ENCODE measurements at regions not wholly inside any gene's neighbourhood (a gene's known extent, or its start where the extent isn't known, plus 50 kb on each side); places are given as distances from the start of the nearest gene placed in this dataset.

DNA sequence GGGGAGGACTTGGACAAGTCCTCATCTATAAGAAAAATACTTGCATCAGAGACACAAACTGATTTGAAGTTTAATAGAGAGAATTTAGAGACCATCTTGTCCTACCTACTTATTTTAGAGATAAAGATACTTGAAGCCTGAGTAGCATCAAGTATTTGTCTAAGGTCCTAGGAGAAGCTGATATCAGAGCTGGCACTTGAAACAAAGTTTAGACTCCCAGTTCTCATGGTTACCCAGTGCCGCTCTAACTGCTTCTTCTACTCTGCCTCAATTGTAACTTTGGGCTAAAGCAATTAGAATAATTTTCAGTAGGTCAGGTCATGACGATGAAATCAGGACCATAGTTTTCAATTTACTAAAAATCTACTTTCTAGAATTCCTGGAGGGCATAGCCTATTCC is 123.9 kb upstream of the CADPS start:
- DNase-seq (no peak), ATAC-seq (no peak)
- Mint-ChIP-seq H3K27ac (no peak overlapping the region), H3K4me1 (no peaks in the 10 kb centered on the region), H3K4me3 (no peak overlapping the region), H3K27me3 (no peaks in the 10 kb centered on the region), H3K9me3 (peaks cover 0 to 10% of the 10 kb centered on the region in 2 donors)

DNA sequence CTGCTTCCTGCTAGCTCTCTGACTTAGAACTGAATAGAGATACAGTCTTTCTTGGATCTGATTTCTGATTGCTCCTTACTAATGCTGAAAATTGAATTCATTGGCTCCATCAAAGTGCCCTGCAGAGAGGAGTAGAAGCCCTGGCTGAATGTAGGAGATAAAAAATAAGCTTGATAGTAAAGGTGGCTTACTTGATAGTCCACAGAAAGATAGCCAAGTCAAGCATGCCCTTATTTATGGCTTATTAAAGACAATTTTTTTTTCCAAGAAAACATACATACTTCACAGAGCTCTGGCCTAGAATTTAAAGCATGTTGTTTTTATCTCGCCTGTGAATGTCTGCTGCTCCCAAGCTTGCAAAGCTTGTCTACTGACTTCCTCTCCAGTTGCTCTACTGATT is 124.6 kb upstream of the CADPS start:
- ATAC-seq (no peak), DNase-seq (no peak)
- no peaks in the 10 kb centered on the region for H3K27me3 Mint-ChIP-seq
- H3K4me3 Mint-ChIP-seq = no peak overlapping the region
- H3K4me1 Mint-ChIP-seq = no peaks in the 10 kb centered on the region
- peaks cover 0 to 15% of the 10 kb centered on the region in 2 donors for H3K9me3 Mint-ChIP-seq
- no peak overlapping the region for H3K27ac Mint-ChIP-seq

DNA sequence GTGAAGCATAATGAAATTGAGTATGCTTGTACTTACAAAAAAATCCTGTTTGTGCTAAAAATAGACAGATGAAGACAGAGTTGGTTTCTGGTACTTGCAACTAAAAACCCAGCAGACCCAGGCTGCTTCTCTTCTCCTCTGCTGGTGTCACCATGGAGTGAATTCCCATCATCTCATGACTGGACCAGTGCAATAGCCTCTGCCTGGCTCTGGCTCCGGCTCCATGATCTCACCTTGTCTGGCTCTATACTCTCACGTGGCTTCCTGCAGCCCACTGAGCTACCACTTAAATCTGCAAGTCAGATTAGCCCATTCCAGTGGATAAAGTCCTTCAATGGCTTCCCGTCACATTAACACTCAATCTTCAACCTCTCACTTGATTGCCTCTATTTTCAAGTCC is 129.2 kb upstream of the CADPS start:
- Mint-ChIP-seq H3K9me3 (peaks cover 4 to 7% of the 10 kb centered on the region in 2 donors), H3K4me1 (no peaks in the 10 kb centered on the region), H3K4me3 (no peak overlapping the region), H3K27me3 (no peaks in the 10 kb centered on the region), H3K27ac (no peak overlapping the region)
- ATAC-seq (no peak), DNase-seq (no peak)

DNA sequence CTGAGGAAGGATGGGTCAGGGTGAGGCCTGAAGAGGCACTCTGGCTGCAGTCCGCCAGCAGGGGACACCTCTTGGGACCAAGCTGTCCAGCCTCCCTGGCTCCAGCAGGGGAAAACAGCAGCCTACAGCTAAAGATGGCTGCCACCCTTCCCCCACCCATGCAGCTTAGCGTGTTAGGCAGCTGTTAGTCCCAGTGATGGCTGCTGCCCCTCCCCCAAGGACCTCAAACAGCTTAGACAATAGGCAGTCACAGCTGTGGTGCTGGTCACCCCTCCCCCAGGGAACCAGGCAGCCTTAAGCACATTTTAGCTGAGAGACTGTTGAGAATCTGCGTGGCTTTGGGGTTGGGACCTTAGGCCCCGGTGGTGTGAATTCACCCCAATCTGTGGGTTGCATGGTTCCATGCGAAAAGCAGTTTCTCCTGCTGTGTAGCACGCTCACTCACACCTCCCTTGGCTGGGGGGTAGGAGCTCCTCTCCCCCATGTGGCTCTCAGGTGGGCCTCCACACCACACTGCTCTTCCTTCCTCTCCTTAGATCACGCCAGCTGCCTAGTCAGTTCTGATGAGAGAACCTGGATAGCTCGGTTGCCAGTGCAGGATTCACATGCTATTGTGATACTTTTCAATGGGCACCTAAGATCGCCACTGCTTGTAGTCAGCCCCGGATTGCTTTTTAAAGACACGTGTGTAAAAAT is 140.5 kb upstream of the CADPS start:
- no peaks in the 10 kb centered on the region for H3K27me3 Mint-ChIP-seq
- H3K4me3 Mint-ChIP-seq = no peak overlapping the region
- no peak for ATAC-seq
- no peak for DNase-seq
- H3K27ac Mint-ChIP-seq = no peak overlapping the region
- H3K9me3 Mint-ChIP-seq = peaks cover 6 to 10% of the 10 kb centered on the region in 2 donors
- no peaks in the 10 kb centered on the region for H3K4me1 Mint-ChIP-seq

DNA sequence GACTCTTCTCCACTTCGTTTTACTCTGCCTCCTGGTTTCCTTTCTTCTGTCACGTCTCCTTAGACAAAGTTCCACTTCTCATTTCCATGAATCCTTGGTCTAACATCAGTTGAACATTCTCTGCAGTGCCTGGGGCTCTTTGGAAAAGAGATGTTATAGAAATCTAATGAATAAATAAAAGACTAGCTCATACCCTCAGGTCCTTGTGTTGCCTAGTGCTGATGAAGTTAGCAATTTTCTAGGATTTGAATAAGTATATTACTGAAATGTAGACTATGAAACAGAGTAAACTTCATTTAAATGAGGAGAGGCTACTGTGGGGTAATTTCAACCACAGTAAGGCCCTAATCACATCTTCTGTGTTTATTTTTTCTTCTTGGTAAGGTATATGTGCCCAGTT is 146.9 kb upstream of the CADPS start:
- Mint-ChIP-seq H3K4me3 (no peak overlapping the region), H3K9me3 (peaks cover 0 to 8% of the 10 kb centered on the region in 2 donors), H3K27ac (no peak overlapping the region), H3K4me1 (no peaks in the 10 kb centered on the region), H3K27me3 (no peaks in the 10 kb centered on the region)
- DNase-seq (no peak), ATAC-seq (no peak)

DNA sequence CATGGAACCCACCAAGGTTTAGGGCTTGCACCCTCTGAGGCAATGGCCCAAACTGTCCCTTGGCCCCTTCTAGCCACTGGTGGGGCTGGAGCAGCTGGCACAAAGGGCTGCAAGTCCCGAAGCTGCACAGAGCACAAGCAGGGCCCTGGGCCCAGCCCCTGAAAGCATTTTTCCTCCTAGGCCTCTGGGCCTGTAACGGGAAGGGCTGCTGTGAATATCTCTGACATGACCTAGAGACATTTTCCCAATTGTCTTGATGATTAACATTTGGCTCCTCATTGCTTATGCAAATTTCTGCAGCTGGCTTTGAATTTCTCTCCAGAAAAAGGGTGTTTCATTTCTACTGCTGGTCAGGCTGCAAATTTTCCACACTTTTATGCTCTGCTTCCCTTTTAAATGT is 151.5 kb upstream of the CADPS start:
- no peak overlapping the region for H3K27ac Mint-ChIP-seq
- no peak overlapping the region for H3K4me3 Mint-ChIP-seq
- DNase-seq (no peak), ATAC-seq (no peak)
- H3K9me3 Mint-ChIP-seq = peaks cover 6 to 18% of the 10 kb centered on the region in 2 donors
- no peaks in the 10 kb centered on the region for H3K27me3 Mint-ChIP-seq
- no peaks in the 10 kb centered on the region for H3K4me1 Mint-ChIP-seq

DNA sequence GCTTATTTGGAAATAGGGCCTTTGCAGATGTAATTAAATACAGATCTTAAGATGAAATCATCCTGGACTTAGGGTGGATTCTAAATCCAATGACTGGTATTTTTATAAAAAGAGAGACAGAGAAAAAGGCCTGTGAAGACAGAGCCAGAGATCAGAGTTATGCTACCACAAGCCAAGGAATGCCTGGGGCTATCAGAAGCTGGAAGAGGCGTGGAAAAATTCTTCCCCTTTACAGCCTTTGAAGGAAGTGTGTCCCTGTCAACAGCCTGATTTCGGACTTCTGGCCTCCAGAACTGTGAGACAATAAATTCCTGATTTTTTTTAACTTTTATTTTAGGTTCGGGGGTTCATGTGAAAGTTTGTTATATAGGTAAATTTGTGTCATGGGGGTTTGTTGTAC is 154.1 kb upstream of the CADPS start:
- DNase-seq (no peak), ATAC-seq (no peak)
- Mint-ChIP-seq H3K27me3 (no peaks in the 10 kb centered on the region), H3K9me3 (peaks cover 6 to 22% of the 10 kb centered on the region in 2 donors), H3K4me3 (no peak overlapping the region), H3K4me1 (no peaks in the 10 kb centered on the region), H3K27ac (no peak overlapping the region)

DNA sequence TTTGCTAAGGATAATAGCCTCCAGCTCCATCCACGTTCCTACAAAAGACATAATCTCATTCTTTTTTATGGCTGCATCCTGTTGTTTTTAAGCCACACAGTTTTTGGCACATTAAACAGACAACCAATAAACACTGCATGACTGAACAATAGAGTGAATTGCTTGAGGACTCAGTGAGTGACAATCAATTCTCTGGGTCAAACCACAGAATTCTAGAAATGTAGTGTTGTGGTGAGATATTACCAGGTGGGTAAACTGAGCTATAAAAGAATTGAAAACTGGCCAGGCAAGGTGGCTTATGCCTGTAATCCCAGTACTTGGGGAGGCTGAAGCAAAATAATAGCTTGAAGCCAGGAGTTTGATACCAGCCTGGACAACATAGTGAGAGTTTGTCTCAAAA is 154.7 kb upstream of the CADPS start:
- Mint-ChIP-seq H3K27ac (no peak overlapping the region), H3K27me3 (no peaks in the 10 kb centered on the region), H3K4me3 (no peak overlapping the region), H3K4me1 (no peaks in the 10 kb centered on the region), H3K9me3 (peaks cover 6 to 22% of the 10 kb centered on the region in 2 donors)
- ATAC-seq (no peak), DNase-seq (no peak)

DNA sequence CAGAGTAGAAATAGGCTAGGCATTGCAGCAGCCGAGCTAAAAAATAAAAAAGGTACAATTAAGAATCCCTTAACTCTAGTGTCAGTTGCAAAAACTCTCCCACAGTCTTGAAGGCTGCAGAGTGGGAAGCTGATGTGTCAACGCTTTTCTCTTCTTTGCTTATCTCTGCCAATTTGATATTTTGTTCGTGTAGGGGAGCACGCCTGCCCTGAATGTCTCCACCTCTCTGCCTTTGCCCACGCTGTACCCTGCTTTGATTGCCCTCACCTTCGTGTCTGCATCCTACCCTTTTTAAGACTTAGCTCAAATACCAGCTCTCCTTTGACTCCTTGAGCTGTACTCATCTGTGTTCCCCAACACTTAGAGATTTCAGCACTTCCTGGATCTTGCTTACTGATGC is 155.4 kb upstream of the CADPS start:
- no peak overlapping the region for H3K27ac Mint-ChIP-seq
- DNase-seq (no peak), ATAC-seq (no peak)
- no peaks in the 10 kb centered on the region for H3K27me3 Mint-ChIP-seq
- peaks cover 6 to 17% of the 10 kb centered on the region in 2 donors for H3K9me3 Mint-ChIP-seq
- H3K4me3 Mint-ChIP-seq = no peak overlapping the region
- no peaks in the 10 kb centered on the region for H3K4me1 Mint-ChIP-seq

DNA sequence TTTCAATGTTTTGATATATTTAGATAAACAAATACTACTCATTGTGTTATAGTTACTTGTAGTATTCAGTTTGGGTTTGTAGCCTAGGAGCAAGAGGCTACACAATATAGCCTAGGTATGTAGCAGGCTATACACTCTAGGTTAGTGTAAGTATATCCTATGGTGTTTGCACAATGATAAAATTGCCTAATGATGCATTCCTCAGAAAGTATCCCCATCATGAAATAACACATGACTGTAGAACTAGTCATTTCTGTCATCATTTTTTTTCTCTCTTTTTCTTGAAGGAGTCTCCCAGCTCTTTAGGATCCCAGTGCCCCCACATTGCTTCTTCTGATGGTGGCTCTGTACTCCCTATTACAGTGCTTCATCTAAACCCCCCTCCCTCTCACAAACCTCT is 157.7 kb upstream of the CADPS start:
- H3K27ac Mint-ChIP-seq = no peak overlapping the region
- H3K4me1 Mint-ChIP-seq = no peaks in the 10 kb centered on the region
- H3K9me3 Mint-ChIP-seq = peaks cover 6 to 15% of the 10 kb centered on the region in 2 donors
- ATAC-seq (no peak), DNase-seq (no peak)
- no peak overlapping the region for H3K4me3 Mint-ChIP-seq
- no peaks in the 10 kb centered on the region for H3K27me3 Mint-ChIP-seq

DNA sequence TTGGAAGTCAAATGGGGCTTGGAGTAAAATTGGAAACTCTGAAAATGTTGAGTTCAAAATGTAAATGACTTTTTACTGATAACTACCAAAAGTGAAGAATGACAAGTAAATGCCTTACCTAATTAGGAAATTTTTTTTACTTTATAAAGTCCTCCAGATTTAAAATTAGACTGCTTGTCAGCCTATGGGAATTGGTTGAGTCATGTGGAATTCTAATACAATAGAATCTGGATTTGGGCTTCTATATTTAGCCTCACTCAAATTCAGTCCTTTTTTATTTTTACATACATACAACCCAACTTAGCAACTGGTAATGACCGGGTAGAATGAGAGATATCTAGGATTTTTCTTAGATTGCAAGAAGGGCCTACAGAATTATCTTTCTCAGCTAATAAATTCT is 158.9 kb upstream of the CADPS start:
- DNase-seq (no peak), ATAC-seq (no peak)
- Mint-ChIP-seq H3K27me3 (no peaks in the 10 kb centered on the region), H3K27ac (no peak overlapping the region), H3K4me3 (no peak overlapping the region), H3K9me3 (peaks cover 6 to 15% of the 10 kb centered on the region in 2 donors), H3K4me1 (no peaks in the 10 kb centered on the region)

DNA sequence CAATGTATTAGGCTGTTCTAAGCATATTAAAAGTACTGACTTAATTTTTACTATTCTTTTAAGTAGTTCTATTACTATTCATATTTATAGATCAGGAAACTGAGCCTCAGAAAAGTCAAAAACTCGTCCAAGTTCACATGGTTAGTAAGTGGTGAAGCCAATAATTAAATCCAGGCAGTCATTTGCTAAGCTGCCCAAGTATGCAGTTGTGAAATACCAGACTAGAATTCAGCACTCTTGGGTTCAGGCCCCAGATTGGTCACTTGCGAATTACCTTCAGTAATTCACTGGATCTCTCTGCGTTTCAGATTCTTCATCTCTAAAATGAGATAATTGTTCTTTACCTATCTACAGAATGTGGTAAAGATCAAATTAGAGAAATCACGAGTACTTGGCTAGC is 161.9 kb upstream of the CADPS start:
- DNase-seq (no peak), ATAC-seq (no peak)
- Mint-ChIP-seq H3K27ac (no peak overlapping the region), H3K4me3 (no peak overlapping the region), H3K9me3 (peaks cover 0 to under 1% of the 10 kb centered on the region in 2 donors), H3K27me3 (no peaks in the 10 kb centered on the region), H3K4me1 (no peaks in the 10 kb centered on the region)

DNA sequence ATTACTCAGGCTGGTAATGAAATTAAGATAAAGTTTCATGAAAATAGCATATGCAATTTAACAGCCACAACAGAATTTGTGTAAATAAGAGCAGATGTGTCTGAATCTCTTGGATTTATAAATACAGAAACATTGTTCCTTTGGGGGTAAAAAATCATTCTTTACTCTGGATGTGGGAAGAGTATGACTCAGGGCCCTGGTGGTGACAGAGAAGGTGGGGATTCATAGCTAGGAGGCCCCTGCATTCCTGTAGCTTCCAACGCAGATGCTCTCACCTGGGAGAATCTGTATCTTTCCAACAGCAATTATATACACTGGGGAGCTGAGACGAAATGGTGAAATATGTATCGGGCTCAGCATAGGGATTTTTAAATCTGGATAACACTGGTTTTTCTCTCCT is 167.6 kb upstream of the CADPS start:
- peaks cover 8 to 9% of the 10 kb centered on the region in 2 donors for H3K9me3 Mint-ChIP-seq
- H3K4me3 Mint-ChIP-seq = no peak overlapping the region
- no peak overlapping the region for H3K27ac Mint-ChIP-seq
- no peaks in the 10 kb centered on the region for H3K27me3 Mint-ChIP-seq
- no peaks in the 10 kb centered on the region for H3K4me1 Mint-ChIP-seq
- DNase-seq (no peak), ATAC-seq (no peak)

DNA sequence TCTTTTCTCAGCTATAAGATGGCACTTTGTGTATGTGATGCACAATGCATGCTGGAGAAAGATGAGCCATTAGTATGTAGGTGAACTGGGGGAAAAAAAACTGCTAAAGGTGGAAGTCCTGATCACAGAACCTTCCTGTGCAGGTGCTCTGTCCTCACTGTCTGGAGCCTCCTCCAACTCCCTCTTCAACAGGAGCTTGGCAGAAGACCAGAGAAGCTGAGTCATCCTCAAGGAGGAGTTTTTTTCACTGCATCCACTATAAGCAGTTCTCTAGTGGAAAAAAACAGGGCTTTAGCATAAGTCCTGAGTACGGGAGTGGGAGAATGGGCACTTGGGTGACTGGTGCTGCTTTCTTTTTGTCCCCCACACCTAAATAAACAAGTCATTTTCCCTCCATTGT is 168.4 kb upstream of the CADPS start:
- DNase-seq = no peak
- H3K4me3 Mint-ChIP-seq = no peak overlapping the region
- no peak for ATAC-seq
- H3K27ac Mint-ChIP-seq = no peak overlapping the region
- H3K9me3 Mint-ChIP-seq = peaks cover 8 to 9% of the 10 kb centered on the region in 2 donors
- no peaks in the 10 kb centered on the region for H3K4me1 Mint-ChIP-seq
- no peaks in the 10 kb centered on the region for H3K27me3 Mint-ChIP-seq

DNA sequence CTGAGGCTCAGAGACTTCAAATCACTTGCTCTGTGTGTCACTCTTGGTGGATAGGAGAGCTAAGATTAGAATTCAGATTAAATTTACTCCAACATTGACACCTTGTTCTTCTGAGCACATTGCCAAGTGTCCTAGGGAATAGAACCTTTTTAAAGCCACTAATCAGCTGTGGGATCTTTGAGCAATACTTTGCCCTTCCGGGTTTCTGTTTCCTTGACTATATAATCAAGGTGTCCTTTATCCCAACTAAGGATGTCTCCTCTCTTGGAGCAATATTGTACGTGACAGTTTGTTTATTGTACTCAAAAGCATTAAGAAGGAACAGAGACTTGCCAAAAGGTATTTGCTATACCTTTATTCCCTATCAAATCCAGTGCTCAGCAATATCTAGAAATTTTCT is 170.9 kb upstream of the CADPS start:
- Mint-ChIP-seq H3K9me3 (peaks cover 8 to 9% of the 10 kb centered on the region in 2 donors), H3K27ac (no peak overlapping the region), H3K4me1 (no peaks in the 10 kb centered on the region), H3K4me3 (no peak overlapping the region), H3K27me3 (no peaks in the 10 kb centered on the region)
- ATAC-seq = no peak
- DNase-seq = no peak

DNA sequence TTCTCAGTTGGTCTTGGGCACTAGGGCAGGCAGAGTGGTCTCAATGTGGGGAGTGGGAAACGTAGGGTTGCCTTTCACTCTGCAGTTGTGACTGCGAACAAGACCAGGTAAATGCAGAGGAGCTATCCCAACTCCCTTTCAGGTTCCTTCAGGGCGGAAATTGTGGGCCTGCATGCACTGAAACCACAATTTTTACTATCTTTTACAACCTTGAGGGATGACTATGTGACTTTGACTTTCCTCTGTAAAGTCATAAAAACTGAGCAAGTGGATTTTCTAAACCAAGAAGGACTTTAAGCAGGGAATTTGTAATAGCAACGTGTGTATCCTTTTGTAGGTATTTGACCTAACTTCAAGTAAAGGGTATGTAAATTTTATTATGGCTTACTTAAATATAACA is 171.4 kb upstream of the CADPS start:
- DNase-seq (no peak), ATAC-seq (no peak)
- H3K4me3 Mint-ChIP-seq = no peak overlapping the region
- H3K27me3 Mint-ChIP-seq = no peaks in the 10 kb centered on the region
- H3K4me1 Mint-ChIP-seq = no peaks in the 10 kb centered on the region
- H3K27ac Mint-ChIP-seq = no peak overlapping the region
- peaks cover 8 to 10% of the 10 kb centered on the region in 2 donors for H3K9me3 Mint-ChIP-seq

DNA sequence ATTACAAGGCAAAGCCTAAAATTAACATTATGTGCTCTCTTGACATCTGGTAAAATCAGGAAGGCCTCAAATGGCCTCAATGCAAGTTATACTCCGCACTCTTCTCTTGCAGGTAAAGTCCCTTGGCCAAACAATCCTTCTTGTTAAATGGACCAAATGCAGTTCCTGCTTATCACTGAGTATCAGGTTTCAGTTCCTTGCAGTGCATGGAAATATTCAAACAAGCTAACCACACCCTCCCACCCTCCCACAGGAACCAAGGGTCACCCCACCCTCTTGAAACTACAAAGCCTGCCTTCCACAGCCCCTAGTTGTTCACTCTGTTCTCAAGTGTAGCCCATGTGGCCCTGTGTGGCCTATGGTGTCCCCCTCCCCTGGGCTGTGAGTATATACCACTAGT is 171.9 kb upstream of the CADPS start:
- Mint-ChIP-seq H3K4me1 (no peaks in the 10 kb centered on the region), H3K4me3 (no peak overlapping the region), H3K27me3 (no peaks in the 10 kb centered on the region), H3K27ac (no peak overlapping the region), H3K9me3 (peaks cover 8 to 15% of the 10 kb centered on the region in 2 donors)
- ATAC-seq (no peak), DNase-seq (no peak)

Measured in stimulated activated naive CD8-positive, alpha-beta T cell treated with anti-CD3 and anti-CD28 coated beads, Interleukin-15, amount 100 ng/mL, for 72 hours (primary cell).